Cerebellar cortex (tissue), 1 donor: ENCODE measurements at regions not wholly inside any gene's neighbourhood (a gene's known extent, or its start where the extent isn't known, plus 50 kb on each side); places are given as distances from the start of the nearest gene placed in this dataset.

Experiments used
- DNase-seq: peaks from one replicate; pipeline ENCODE4 v3.0.0-alpha.2; 2015; ENCODE audit warnings: low spot score

GRCh38 chr7:12941512-12941911, 254.1 kb downstream of the ARL4A start:
- no peak for DNase-seq

DNA sequence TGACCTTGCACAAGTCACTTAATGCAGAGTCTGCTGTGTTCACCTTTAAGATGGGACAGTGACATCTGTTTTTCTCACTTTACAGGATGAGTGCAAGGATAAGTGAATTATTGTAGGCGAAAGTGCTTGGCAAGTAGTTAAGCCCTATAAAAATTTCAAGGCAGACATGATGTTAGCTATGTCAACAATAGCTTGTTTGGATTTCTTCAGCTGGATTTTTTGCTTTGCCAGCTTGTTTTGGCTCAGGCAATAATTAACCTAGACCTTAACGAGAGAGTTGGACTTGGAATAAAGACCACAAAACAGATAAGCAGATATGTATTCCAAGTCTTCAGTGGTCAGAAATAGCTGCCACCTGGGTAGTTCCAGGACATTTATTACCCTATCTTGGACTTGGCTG, 255.2 kb downstream of the ARL4A start:
- no peak for DNase-seq

DNA sequence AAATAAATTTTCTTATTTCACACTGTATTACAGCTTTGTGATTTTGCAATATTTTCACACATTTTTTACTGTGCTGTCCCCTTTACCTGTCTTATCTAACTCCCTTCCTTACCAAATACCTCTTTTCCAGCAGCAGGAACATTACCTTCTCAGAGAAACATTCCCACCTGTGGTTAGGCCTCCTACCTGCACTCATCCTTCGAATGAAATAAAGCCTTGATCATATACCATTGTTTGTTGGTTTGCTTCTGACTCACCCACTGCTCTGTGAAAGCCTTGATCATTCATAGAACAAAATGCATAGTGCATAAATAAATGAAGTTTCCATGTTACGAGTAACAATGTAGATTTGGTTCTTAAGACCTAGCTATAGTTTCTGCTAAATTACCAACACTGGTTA, 256.3 kb downstream of the ARL4A start:
- no peak for DNase-seq

DNA sequence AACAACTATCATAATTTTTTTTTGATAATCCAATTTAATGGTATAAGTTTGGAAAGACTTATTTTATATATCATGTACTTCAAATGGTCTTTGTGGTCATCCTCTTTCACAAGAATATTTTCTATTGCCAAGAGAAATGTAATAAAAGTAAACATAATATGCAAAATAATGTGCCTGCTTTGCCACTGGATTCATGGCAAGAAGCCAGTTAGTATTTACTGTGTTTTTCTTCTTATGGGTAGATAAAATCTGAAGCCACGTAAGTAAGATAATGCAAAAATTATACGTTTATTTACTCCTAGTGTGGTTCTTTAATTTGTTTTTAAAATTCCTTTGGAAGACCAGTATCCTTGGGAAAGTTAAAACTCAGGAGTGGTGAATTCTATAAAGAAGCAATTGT, 258.5 kb downstream of the ARL4A start:
- DNase-seq = no peak

- DNase-seq = no peak
These were observed 260.0 kb downstream of the ARL4A start for GRCh38 chr7:12947465-12947864.

DNA sequence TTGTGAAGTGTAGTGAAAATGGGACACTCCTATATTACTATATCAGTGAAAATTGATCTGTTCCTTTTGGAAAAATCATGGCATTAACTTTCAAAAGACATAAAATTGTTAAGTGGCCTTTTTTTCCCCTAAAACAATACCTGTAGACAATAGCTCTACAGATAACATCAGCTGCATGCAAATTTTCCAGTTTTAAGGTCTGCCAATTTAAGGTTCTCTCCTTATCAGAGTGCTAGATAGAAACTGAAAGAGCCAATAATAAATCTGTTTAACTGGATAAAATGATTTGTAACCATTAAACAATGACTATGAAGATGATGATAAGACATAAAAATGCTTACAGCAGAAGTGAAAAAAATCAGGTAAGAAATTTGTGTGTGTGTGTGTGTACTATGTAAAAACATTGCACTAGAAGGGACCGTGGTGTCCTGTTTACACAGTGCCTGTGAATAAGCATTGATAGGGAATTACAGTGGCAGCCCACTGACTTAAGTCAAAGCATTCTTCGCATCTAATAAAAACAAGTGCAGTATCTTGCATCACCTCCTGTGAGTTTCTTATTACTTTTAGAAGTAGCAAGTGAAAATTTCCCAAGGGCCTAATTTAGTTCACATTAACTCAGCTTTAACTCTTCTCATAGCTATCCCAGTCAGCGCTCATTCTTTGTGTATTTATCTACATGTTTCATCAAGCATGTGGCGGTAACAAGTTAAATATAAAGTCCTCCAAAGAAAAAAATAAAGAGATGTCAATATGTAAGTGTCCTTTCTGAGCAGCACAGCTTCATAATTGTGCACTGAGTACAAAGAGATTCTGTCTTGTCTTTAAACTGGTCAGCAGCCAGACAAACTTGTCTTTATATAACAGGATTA, 261.9 kb downstream of the ARL4A start:
- no peak for DNase-seq

GRCh38 chr7:12951397-12951801, 264.0 kb downstream of the ARL4A start:
- no peak for DNase-seq

DNA sequence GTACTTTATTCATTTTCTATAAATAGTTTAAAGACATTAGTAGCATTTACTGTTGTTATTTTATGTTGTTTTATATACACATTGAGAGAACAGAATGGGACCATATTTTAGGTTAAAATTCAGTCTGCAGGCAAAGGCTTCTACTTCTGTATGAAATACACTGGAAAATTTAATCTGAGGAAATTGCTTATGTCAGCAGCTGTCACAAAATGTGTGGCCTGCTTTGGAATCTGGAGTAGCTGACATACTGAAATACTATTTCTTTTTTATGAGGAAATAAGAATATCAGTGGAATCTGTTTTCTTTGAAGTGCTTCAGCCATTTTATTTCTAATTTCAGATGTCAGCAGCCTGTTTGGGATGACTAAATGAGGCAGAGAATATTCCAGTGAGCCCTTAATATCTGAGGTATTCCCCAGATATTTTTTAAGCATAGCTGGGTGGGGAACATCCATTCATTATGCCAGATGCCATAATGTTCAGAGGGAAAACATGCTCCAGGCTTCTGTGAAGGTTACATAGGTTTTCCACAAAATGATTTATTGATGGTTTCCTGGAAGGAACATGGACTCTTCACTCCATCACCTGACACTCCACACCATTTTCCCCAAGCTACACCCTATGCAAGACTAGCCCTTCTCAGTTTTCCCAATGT, 267.1 kb downstream of the ARL4A start:
- no peak for DNase-seq

GRCh38 chr7:12957487-12957886, 270.1 kb downstream of the ARL4A start:
- no peak for DNase-seq

DNA sequence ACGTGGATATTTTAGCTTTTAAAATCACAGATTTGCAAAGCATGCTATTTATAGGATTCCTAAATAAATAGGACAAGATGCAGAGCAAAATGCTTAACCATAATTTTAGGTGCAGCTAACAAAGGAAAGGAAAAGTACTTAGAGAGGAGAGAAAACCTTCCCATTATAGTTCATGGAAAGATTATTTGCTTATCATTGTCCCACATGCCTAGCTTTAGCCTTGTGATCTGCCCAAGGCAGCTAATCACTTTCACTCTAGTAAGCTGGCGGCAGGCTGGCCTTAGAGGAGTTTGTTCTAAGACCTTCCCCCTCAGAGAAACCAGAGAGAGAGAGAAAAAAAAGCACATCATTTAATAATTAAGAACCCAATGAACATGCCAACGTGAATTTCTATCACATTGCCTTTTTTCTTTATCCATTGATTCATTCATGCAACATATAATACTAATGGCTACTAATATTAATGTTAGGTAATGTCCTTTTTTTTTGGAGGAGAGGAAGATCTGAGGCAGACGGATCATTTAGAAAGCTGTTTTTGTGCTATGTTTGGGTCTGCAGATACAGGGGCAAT, 274.6 kb downstream of the ARL4A start:
- no peak for DNase-seq

DNA sequence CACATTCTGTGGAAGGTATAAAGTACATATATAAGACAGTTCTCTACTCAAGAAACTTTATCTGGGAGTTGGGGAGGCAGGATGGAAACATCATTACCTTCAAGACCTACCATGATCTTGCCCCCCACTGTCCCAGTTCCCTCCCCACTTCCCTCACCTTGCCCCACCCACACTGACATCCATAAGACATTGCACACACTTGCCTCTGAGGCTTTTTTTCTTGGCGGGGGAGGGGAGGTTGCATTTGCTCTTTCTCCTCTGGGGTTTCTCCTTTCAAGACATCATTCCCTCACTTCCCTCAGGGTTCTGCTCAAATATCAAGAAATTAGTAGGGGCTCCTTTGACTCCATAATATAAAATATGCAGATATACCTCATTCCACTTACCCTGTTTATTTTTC, 276.0 kb downstream of the ARL4A start:
- no peak for DNase-seq

- no peak for DNase-seq
These were observed 277.4 kb downstream of the ARL4A start for GRCh38 chr7:12964836-12965235.

- no peak for DNase-seq
These were observed 278.3 kb downstream of the ARL4A start for GRCh38 chr7:12965767-12966166.

DNA sequence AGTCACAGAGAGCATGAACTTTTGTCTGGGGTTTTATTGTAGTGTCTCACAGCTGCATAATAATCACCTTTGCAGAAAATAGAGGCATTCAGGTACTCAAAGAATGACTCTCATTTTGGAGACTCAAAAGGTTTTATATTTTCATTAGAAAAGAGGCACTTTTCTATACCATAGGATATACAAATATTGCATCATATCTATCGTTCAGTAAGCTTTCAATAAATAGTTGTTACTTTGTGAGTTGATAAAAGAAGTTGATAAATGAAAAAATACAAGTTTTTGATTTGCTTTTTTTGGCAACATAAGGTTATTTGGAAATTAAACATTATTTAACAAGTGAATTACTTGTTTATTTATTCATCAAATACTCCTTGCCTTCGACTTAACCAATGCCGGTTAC, 279.9 kb downstream of the ARL4A start:
- no peak for DNase-seq

DNA sequence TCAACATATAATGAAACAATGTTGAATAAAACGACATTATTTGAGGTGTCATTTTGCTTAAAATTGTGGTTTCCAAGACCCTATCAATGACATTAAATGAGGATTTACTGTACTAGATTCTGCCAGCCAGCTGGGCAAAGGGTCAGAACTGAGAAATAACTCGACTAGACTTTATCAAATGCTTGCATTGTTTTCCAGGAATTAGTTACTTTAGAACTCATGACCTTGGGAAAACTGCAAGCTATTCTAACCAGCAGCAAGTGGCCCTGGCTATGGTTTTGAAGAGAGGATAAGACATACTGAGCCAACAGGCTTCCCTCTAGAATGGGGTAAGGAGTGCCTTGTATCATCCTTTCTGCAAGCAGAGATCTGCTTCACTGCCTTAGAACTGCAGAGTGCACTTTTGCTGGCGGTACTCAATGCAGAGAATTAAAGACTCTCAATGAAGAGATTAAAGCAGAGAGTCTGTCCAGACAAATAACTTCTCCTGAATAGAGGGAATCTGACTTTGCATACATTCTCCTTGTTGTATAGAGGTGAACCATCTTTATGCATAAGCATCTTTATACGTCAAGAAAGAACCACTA, 281.5 kb downstream of the ARL4A start:
- DNase-seq = no peak

- peak; percentile 13 for DNase-seq
These were observed 283.2 kb downstream of the ARL4A start for GRCh38 chr7:12970626-12971025.

DNA sequence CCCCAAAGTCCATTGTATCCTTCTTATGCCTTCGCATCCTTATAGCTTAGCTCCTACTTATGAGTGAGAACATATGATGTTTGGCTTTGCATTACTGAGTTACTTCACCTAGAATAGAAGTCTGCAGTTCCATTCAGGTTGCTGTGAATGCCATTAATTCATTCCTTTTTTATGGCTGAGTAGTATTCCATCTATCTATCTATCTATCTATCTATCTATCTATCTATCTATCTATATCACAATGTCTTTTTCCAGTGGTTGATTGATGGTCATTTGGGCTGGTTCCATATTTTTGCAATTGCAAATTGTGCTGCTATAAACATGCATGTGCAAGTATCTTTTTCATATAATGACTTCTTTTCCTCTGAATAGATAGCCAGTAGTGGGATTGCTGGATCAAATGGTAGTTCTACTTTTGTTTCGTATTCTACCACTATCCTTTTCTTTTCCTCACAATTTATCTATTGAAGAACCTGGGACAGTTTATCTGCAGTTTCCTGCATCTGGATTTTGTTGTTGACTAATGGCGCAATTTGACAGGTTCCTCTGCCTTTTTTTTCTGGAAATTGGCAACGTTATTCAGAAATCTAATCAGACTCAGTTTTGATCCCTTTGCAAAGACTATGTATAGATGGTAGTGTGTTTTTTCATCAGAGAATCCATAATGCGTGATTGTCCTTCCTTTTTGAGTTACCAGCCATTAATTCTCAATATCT, 287.2 kb downstream of the ARL4A start:
- no peak for DNase-seq

GRCh38 chr7:12975412-12975811, 288.0 kb downstream of the ARL4A start:
- no peak for DNase-seq

DNA sequence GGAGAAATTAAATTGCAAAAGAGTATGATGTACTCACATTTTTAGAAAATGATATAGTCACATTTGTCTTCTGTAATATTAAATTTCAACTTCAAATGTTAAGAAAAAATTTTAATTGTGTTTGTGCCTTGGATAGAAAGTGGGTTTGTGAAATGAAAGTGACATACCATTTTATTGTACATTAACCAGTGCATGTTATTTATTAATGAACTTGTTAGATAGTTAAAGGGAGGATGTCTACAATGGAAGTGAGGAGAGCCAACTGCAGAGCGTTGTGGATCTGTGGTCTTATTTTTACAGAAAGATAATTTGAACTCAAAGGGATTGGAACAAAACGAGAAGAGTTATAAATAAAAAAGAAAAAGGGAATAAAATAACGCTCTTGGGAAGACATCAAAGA, 291.7 kb downstream of the ARL4A start:
- DNase-seq = no peak

DNA sequence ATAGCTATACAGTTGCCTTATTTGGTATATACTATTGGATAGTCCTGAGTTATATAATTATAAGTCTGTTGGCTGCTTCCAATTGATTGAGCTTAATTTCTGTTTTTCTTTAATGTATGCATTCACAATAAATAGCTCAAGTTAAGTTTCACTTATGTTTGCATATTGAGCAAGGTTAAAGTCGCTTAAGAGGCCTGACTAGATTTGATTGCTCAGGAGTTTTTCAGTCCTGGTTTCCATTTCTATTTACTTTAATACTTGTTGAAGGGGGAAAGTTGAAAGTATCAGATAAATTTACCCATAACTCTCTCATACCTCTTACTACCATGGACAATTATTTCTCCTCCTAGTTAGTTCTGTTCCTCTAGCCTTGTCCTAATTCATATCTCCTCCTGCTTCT, 294.7 kb downstream of the ARL4A start:
- no peak for DNase-seq

DNA sequence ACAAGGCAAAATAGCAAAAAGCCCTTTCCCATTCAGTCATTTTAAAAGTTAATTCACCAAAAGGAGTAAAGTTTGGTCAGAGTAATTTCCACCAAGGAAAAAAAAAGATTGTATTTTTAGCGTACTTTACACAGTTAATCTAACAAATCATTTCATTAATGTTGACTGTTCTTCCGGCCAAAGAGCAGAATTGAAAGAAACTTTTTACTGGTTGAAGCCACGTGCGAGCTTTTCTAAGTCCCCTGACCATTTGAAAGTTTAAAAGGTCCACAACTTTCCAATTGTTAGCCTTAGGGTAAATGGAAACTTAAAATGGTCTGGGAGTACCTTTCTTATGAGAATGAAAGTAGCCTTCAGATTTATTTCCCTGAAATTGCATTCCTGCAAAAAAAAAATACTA, 296.7 kb downstream of the ARL4A start:
- no peak for DNase-seq

- no peak for DNase-seq
These were observed 297.8 kb downstream of the ARL4A start for GRCh38 chr7:12985228-12985627.
